Pancreas (tissue), 10 donors: ENCODE measurements at regions not wholly inside any gene's neighbourhood (a gene's known extent, or its start where the extent isn't known, plus 50 kb on each side); places are given as distances from the start of the nearest gene placed in this dataset.

ENCODE experiments used
- ATAC-seq, 4 donors: fragments of 200-7000 bp; cut with Tn5 transposase; one replicate each; pipeline versions ENCODE4 v1.8.0 to v1.9.1; 2020; ENCODE audit warnings: mild to moderate bottlenecking in 4 of 4, moderate library complexity in 4 of 4
- DNase-seq, 6 donors: peaks; one replicate each; pipeline ENCODE4 v3.0.0-alpha.2; 2020
- FAIRE-seq: peaks from 2 replicates; lab custom pipeline; 2012; peaks lifted over from hg19 to GRCh38; lab: Jason Lieb, UNC
- H3K27ac ChIP-seq, 4 donors: fragments of 200-600 bp; sonication (generic); 1 replicate in 3 of 4; 2 replicates in 1 of 4; pipeline versions ENCODE4 v1.5.0 to v1.8.0; 2020
- H3K27me3 ChIP-seq, 4 donors: fragments of 200-600 bp; one replicate each; pipeline ENCODE4 v1.8.0; 2021
- H3K36me3 ChIP-seq, 3 donors: fragments of 200-600 bp; sonication (generic) in 1 of 3; one replicate each; pipeline versions ENCODE4 v1.5.0 to v1.8.0; 2020 to 2021
- H3K4me1 ChIP-seq, 3 donors: fragments of 200-600 bp; one replicate each; pipeline ENCODE4 v1.8.0; 2021
- H3K4me3 ChIP-seq, 4 donors: fragments of 200-600 bp; sonication (generic) in 2 of 4; one replicate each; pipeline versions ENCODE4 v1.5.0 to v1.8.0; 2020 to 2021
- H3K9me3 ChIP-seq, 4 donors: fragments of 200-600 bp; one replicate each; pipeline ENCODE4 v1.8.0; 2021
- CTCF ChIP-seq, 4 donors: fragments of 200-600 bp; sonication (generic) in 3 of 4; IDR thresholded peaks; one replicate each; pipeline versions ENCODE4 v1.5.0 to v1.8.0; 2021; ENCODE audit warnings: antibody characterized with exemption in 4 of 4
- WGBS, 2 donors: extraction: QIAGEN DNeasy Blood & Tissue Kit; methylation state at CpG; one replicate each; pipeline ENCODE4 v1.1.7; 2013; 5-methylcytosine and 5-hydroxymethylcytosine counted together
- intact Hi-C, 3 donors: fragments of 100-400 bp; cut with DNase I; formaldehyde crosslinking; loops; one replicate each; pipeline versions ENCODE4 v1.11.1 to v1.14.2; 2022
- donor health status: healthy with polysubstance abuse.
- donor health status: DM: no; HTN: no; CAD: no; lungs with moderate emphysema.
- donor health status: DM: no; HTN: no; CAD: no.
- donor health status: control.
- donor health status: control.
- donor health status: Bipolar disorder and iron deficiency.
- donor health status: DM: yes; HTN: yes; CAD: no.
- donor health status: DM: no; HTN: no; CAD: no.
- donor health status: DM: no; HTN: no; CAD: no.
- donor health status: DM: yes; HTN: yes; CAD: no.

- FAIRE-seq: no peak
- 48 to 69% methylated on average over 2 of the region's 2 CpGs for WGBS, 2 donors
- Histone ChIP-seq H3K27ac (no peak overlapping the region), H3K27me3 (no peaks in the 10 kb centered on the region), H3K9me3 (no peaks in the 10 kb centered on the region), H3K4me3 (no peak overlapping the region), H3K4me1 (no peaks in the 10 kb centered on the region), H3K36me3 (no peaks in the 10 kb centered on the region)
- intact Hi-C loops: no loop called here
- ATAC-seq: no peak
- TF ChIP-seq CTCF (IDR thresholded peaks at IDR 0.05): no peak
- DNase-seq: no peak
Observed at GRCh38 chr2:377414-377813, 89.5 kb upstream of the ALKAL2 start.

DNA sequence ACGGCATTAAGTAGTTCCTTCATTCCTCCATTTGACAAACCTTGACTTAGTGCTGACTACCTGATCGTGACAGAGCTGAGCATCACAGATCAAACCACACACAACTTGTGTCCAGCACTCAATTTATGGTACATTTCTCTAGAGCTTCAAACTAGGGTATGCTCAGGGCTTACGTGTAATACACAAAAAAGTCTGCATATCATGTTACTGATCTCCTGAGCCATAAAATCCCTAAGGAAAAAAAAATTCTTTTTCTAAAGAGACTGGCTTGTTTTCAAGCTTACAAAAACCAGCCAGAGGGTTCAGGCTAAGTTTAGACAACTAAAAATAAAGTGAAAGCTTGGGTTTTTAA lies 88.0 kb upstream of the ALKAL2 start:
- H3K9me3 ChIP-seq: no peaks in the 10 kb centered on the region
- H3K27me3 ChIP-seq: no peaks in the 10 kb centered on the region
- 41 to 46% methylated on average over 3 of the region's 3 CpGs for WGBS, 2 donors
- no peaks in the 10 kb centered on the region for H3K36me3 ChIP-seq
- no peak overlapping the region for H3K27ac ChIP-seq
- no peak for DNase-seq
- H3K4me1 ChIP-seq: no peaks in the 10 kb centered on the region
- no peak for ATAC-seq
- H3K4me3 ChIP-seq: no peak overlapping the region
- intact Hi-C loops: no loop called here
- FAIRE-seq: no peak
- TF ChIP-seq CTCF (IDR thresholded peaks at IDR 0.05): no peak

DNA sequence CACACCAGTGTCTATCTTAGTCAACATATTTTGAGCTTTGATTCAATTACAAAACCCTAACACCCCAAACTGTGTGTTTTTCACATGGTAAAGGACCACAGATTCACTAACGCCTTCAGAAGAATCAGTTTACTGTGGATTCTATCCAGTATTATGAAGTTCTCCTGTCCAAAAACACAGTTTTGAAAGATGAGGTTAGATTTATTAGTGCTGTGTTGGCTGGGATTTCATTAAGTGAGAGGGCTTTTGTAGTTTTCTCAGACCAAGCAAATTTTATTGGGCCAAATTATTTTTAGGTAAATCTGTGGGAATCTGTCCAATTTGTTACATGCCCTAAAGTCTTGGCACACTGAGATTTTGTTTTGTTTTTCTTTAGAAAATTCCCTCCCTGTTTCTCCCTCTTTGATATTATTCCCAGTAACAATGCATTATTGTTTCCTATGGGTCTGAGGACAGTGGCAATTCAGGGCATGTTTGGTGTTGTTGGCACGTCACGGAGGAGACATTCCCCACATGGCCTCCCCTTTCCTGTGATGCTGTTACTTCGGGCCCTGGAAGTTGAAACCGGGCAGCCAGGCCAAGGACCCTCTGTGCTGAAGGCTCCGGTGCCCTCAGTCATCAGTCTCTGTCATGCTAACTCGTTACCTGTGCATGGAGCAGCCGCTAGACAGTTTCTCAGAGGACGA lies 87.5 kb upstream of the ALKAL2 start:
- FAIRE-seq (no peak), ATAC-seq (peak in 1 of 4 donors; percentile 44), DNase-seq (no peak)
- intact Hi-C loops: no loop called here
- no peaks in the 10 kb centered on the region for H3K36me3 ChIP-seq
- H3K27ac ChIP-seq: no peak overlapping the region
- WGBS, 2 donors: 39 to 44% methylated on average over 9 of the region's 9 CpGs
- H3K27me3 ChIP-seq: no peaks in the 10 kb centered on the region
- no peak for TF ChIP-seq CTCF (IDR thresholded peaks at IDR 0.05)
- H3K4me1 ChIP-seq: no peaks in the 10 kb centered on the region
- H3K9me3 ChIP-seq: no peaks in the 10 kb centered on the region
- no peak overlapping the region for H3K4me3 ChIP-seq

- WGBS, 2 donors: 56 to 65% methylated on average over 5 of the region's 5 CpGs
Observed at GRCh38 chr2:368386-368785, 80.5 kb upstream of the ALKAL2 start.

More at GRCh38 chr2:368386-368785, 80.5 kb upstream of the ALKAL2 start:
- no peak overlapping the region for H3K27ac ChIP-seq
- no peaks in the 10 kb centered on the region for H3K36me3 ChIP-seq
- H3K4me3 ChIP-seq: no peak overlapping the region
- no peaks in the 10 kb centered on the region for H3K27me3 ChIP-seq
- intact Hi-C loops: no loop called here
- H3K9me3 ChIP-seq: no peaks in the 10 kb centered on the region
- TF ChIP-seq CTCF (IDR thresholded peaks at IDR 0.05): no peak
- no peak for DNase-seq
- FAIRE-seq: no peak
- H3K4me1 ChIP-seq: no peaks in the 10 kb centered on the region
- ATAC-seq: no peak
